B cell (primary cell): ENCODE measurements at regions not wholly inside any gene's neighbourhood (a gene's known extent, or its start where the extent isn't known, plus 50 kb on each side); places are given as distances from the start of the nearest gene placed in this dataset.

ENCODE experiments used
- ATAC-seq: fragments of 200-7000 bp; cut with Tn5 transposase; one replicate; pipeline ENCODE4 v1.10.0; 2021; ENCODE audit warnings: low read depth, mild to moderate bottlenecking, moderate number of reproducible peaks, moderate library complexity
- CTCF ChIA-PET: fragments of 350-600 bp; sonication (Branson Sonifier 250); formaldehyde crosslinking; loops from one replicate; lab custom pipeline; 2021; ENCODE audit warnings: antibody characterized with exemption, inconsistent platforms; lab: Charles Lee
- POLR2A ChIA-PET: fragments of 350-600 bp; sonication (Branson Sonifier 250); formaldehyde crosslinking; loops from one replicate; lab custom pipeline; 2021; ENCODE audit warnings: antibody characterized with exemption; lab: Charles Lee
- DNase-seq: peaks from one replicate; pipeline ENCODE4 v3.0.0; 2013
- H2AFZ ChIP-seq: 2 replicates; pipeline ENCODE4 v1.6.1; 2012; ENCODE audit warnings: mild to moderate bottlenecking, low read depth, low read length; ENCODE audit not compliant: insufficient read depth, poor library complexity, severe bottlenecking
- H3K27ac ChIP-seq, 2 donors: 1 replicate in 1 of 2; 2 replicates in 1 of 2; pipeline ENCODE4 v1.5.1; 2012 to 2013; ENCODE audit warnings: low read length in 2 of 2, mild to moderate bottlenecking in 2 of 2, moderate library complexity in 1 of 2
- H3K27me3 ChIP-seq, 4 experiments: fragments of 200-600 bp in 1 of 4; sonication (generic) in 1 of 4; replicated peaks in 1 of 4; 1 replicate in 2 of 4; 2 replicates in 2 of 4; pipeline versions ENCODE4 v1.6.1 to v1.7.0; 2013 to 2016; ENCODE audit warnings: low read length in 3 of 4, mild to moderate bottlenecking in 2 of 4, mixed read lengths in 1 of 4, moderate library complexity in 1 of 4; ENCODE audit not compliant: insufficient read depth in 4 of 4, control insufficient read depth in 3 of 4; ENCODE audit errors: control extremely low read depth in 1 of 4
- H3K36me3 ChIP-seq, 2 experiments: replicated peaks in 1 of 2; 1 replicate in 1 of 2; 2 replicates in 1 of 2; pipeline versions ENCODE4 v1.6.1 to v1.7.1; 2013; ENCODE audit warnings: low read length in 1 of 2; ENCODE audit not compliant: insufficient read depth in 2 of 2, control insufficient read depth in 1 of 2; ENCODE audit errors: control extremely low read depth in 1 of 2, extremely low read depth in 1 of 2
- H3K4me1 ChIP-seq, 2 donors: fragments of 200-600 bp in 1 of 2; sonication (generic) in 1 of 2; 1 replicate in 1 of 2; 2 replicates in 1 of 2; pipeline versions ENCODE4 v1.5.1 to v1.6.1; 2013 to 2017; ENCODE audit warnings: low read length in 2 of 2; ENCODE audit not compliant: control insufficient read depth in 2 of 2, insufficient read depth in 2 of 2
- H3K4me2 ChIP-seq: replicated peaks from 2 replicates; pipeline ENCODE3; 2012; ENCODE audit warnings: mild to moderate bottlenecking, low read depth, low read length; ENCODE audit not compliant: poor library complexity, severe bottlenecking
- H3K4me3 ChIP-seq, 5 experiments: fragments of 200-600 bp in 1 of 5; sonication (generic) in 1 of 5; 1 replicate in 3 of 5; 2 replicates in 2 of 5; pipeline versions ENCODE4 v1.5.1 to v1.7.0; 2011 to 2016; ENCODE audit warnings: low read length in 4 of 5, mild to moderate bottlenecking in 4 of 5, low read depth in 2 of 5, control low read depth in 1 of 5, moderate library complexity in 1 of 5; ENCODE audit not compliant: insufficient read depth in 1 of 5; ENCODE audit errors: control extremely low read depth in 1 of 5, extremely low read depth in 1 of 5
- H3K79me2 ChIP-seq: fragments of 200-600 bp; sonication (generic); one replicate; pipeline ENCODE4 v1.6.0; 2016; ENCODE audit warnings: low read length; ENCODE audit not compliant: control insufficient read depth, insufficient read depth
- H3K9ac ChIP-seq: fragments of 200-600 bp; sonication (generic); 2 replicates; pipeline ENCODE4 v1.6.1; 2017; ENCODE audit warnings: mild to moderate bottlenecking, low read length, moderate library complexity
- H3K9me3 ChIP-seq, 3 donors: one replicate each; pipeline versions ENCODE4 v1.6.1 to v1.7.1; 2013; ENCODE audit warnings: low read length in 2 of 3; ENCODE audit not compliant: control insufficient read depth in 2 of 3, insufficient read depth in 1 of 3; ENCODE audit errors: control extremely low read depth in 1 of 3
- H4K20me1 ChIP-seq: 2 replicates; pipeline ENCODE4 v1.6.0; 2012; ENCODE audit warnings: mild to moderate bottlenecking, low read length; ENCODE audit not compliant: insufficient read depth, control insufficient read depth, poor library complexity, severe bottlenecking
- H3K27ac Mint-ChIP-seq: one replicate; pipeline ENCODE4 v1.8.0; 2021; ENCODE audit warnings: mixed read lengths
- H3K27me3 Mint-ChIP-seq: one replicate; pipeline ENCODE4 v1.8.0; 2021; ENCODE audit warnings: mixed read lengths
- H3K4me1 Mint-ChIP-seq: one replicate; pipeline ENCODE4 v1.8.0; 2021; ENCODE audit warnings: mixed read lengths
- H3K4me3 Mint-ChIP-seq: one replicate; pipeline ENCODE4 v1.8.0; 2021; ENCODE audit warnings: mixed read lengths
- H3K9me3 Mint-ChIP-seq: one replicate; pipeline ENCODE4 v1.8.0; 2022; ENCODE audit warnings: mixed read lengths; ENCODE audit not compliant: insufficient read depth
- CTCF ChIP-seq: fragments of 200-600 bp; IDR thresholded peaks from one replicate; pipeline ENCODE4 v1.8.0; 2022; ENCODE audit warnings: antibody characterized with exemption, mild to moderate bottlenecking
- EZH2 ChIP-seq: IDR thresholded peaks from 2 replicates; pipeline ENCODE4 v1.6.1; 2012; ENCODE audit warnings: borderline replicate concordance, low read depth, mild to moderate bottlenecking, moderate library complexity, low read length; ENCODE audit not compliant: insufficient read depth, poor library complexity, severe bottlenecking
- WGBS: methylation state at CpG from one replicate; pipeline ENCODE4 v1.1.5; 2013; ENCODE audit warnings: missing lambda C conversion rate; ENCODE audit not compliant: insufficient coverage; 5-methylcytosine and 5-hydroxymethylcytosine counted together
- intact Hi-C: fragments of 100-400 bp; cut with micrococcal nuclease; formaldehyde crosslinking; loops from one replicate; pipeline ENCODE4 v1.10.0; 2022

- Histone ChIP-seq H3K4me2 (no peak overlapping the region), H3K27me3 (no peaks in the 10 kb centered on the region), H3K79me2 (no peaks in the 10 kb centered on the region), H3K9me3 (peaks cover 0 to 22% (median 0%) of the 10 kb centered on the region in 3 donors), H2AFZ (no peak overlapping the region), H4K20me1 (no peaks in the 10 kb centered on the region), H3K9ac (no peak overlapping the region), H3K4me3 (no peak overlapping the region), H3K36me3 (no peaks in the 10 kb centered on the region), H3K27ac (no peak overlapping the region), H3K4me1 (no peaks in the 10 kb centered on the region)
- intact Hi-C loops, result no loop called here
- no peak for DNase-seq
- no peak overlapping the region for H3K27ac Mint-ChIP-seq
- WGBS, result 90% methylated on average over 2 of the region's 2 CpGs
- CTCF ChIA-PET, result no interaction called here
- no peak for TF ChIP-seq EZH2
- TF ChIP-seq CTCF, result no peak
- POLR2A ChIA-PET, result no interaction called here
- H3K9me3 Mint-ChIP-seq, result peaks cover 9% of the 10 kb centered on the region
- H3K4me1 Mint-ChIP-seq, result no peaks in the 10 kb centered on the region
- peaks cover 4% of the 10 kb centered on the region for H3K27me3 Mint-ChIP-seq
- ATAC-seq, result no peak
- H3K4me3 Mint-ChIP-seq, result no peak overlapping the region
Measured at GRCh38 chr4:8742546-8742945, 129.1 kb downstream of the HMX1 start.

GRCh38 chr4:8741513-8742226 is 130.0 kb downstream of the HMX1 start:
- TF ChIP-seq EZH2, result no peak
- Histone ChIP-seq H3K4me3 (no peak overlapping the region), H3K79me2 (no peaks in the 10 kb centered on the region), H3K4me1 (no peaks in the 10 kb centered on the region), H3K9me3 (peaks cover 0 to 18% (median 0%) of the 10 kb centered on the region in 3 donors), H2AFZ (no peak overlapping the region), H3K9ac (no peak overlapping the region), H3K36me3 (no peaks in the 10 kb centered on the region), H3K27ac (no peak overlapping the region), H3K27me3 (no peaks in the 10 kb centered on the region), H3K4me2 (no peak overlapping the region), H4K20me1 (no peaks in the 10 kb centered on the region)
- intact Hi-C loops, result no loop called here
- no peaks in the 10 kb centered on the region for H3K4me1 Mint-ChIP-seq
- H3K9me3 Mint-ChIP-seq, result peaks cover 5% of the 10 kb centered on the region
- ATAC-seq (no peak), DNase-seq (no peak)
- WGBS, result 84% methylated on average over 12 of the region's 12 CpGs
- ChIA-PET CTCF (no interaction called here), POLR2A (no interaction called here)
- H3K27ac Mint-ChIP-seq, result no peak overlapping the region
- no peak overlapping the region for H3K4me3 Mint-ChIP-seq
- peaks cover 4% of the 10 kb centered on the region for H3K27me3 Mint-ChIP-seq
